Mucosa of stomach (tissue), 1 donor: ENCODE measurements at regions not wholly inside any gene's neighbourhood (a gene's known extent, or its start where the extent isn't known, plus 50 kb on each side); places are given as distances from the start of the nearest gene placed in this dataset.

ENCODE experiments used
- H3K27me3 ChIP-seq: one replicate; pipeline ENCODE4 v1.7.0; 2013; ENCODE audit warnings: mild to moderate bottlenecking, low read length; ENCODE audit not compliant: control insufficient read depth, insufficient read depth
- H3K36me3 ChIP-seq: one replicate; pipeline ENCODE4 v1.7.0; 2013; ENCODE audit warnings: low read length; ENCODE audit not compliant: control insufficient read depth, insufficient read depth
- H3K4me1 ChIP-seq: one replicate; pipeline ENCODE4 v1.7.0; 2013; ENCODE audit warnings: mild to moderate bottlenecking, low read length; ENCODE audit not compliant: control insufficient read depth, insufficient read depth
- H3K4me3 ChIP-seq: one replicate; pipeline ENCODE4 v1.7.0; 2013; ENCODE audit warnings: low read length
- H3K9ac ChIP-seq: one replicate; pipeline ENCODE4 v1.7.0; 2013; ENCODE audit warnings: mild to moderate bottlenecking, low read length, moderate library complexity
- H3K9me3 ChIP-seq: one replicate; pipeline ENCODE4 v1.7.0; 2013; ENCODE audit warnings: mild to moderate bottlenecking, low read length, moderate library complexity; ENCODE audit not compliant: control insufficient read depth
- donor health status: Pancreatic carcinoma.

GRCh38 chr17:33486135-33486885 lies 193.2 kb upstream of the ASIC2 start:
- no peak overlapping the region for H3K4me3 ChIP-seq
- H3K9ac ChIP-seq = no peak overlapping the region
- no peaks in the 10 kb centered on the region for H3K4me1 ChIP-seq
- no peaks in the 10 kb centered on the region for H3K9me3 ChIP-seq
- no peaks in the 10 kb centered on the region for H3K27me3 ChIP-seq
- H3K36me3 ChIP-seq = no peaks in the 10 kb centered on the region

DNA sequence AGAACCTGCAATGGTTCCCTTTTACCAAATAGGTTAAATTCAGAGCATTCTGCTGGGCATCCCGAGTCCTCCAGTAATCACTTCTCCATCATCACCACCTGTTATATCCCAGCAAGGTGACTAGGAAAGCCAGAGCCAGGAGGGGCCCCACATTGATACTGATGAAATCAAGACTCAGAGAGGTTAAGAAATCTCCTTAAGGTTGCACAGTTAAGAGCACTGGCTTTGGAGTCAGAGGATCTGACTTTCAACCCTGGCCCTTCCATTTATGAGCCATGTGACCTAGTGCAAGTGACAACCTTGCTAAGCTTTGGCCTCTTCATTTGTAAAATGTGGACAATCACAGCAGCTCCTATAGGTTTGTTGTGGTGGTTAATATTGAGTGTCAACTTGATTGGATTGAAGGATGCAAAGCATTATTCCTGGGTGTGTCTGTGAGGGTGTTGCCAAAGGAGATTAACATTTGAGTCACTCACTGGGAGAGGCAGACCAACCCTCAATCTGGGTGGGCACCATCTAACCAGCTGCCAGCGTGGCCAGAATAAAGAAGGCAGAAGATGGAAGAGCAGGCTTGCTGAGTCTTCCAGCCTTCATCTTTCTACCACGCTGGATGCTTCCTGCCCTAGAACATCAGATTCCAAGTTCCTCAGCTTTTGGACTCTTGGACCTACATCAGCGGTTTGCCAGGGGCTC lies 194.2 kb upstream of the ASIC2 start:
- Histone ChIP-seq H3K9me3 (no peaks in the 10 kb centered on the region), H3K4me1 (no peaks in the 10 kb centered on the region), H3K36me3 (no peaks in the 10 kb centered on the region), H3K27me3 (no peaks in the 10 kb centered on the region), H3K9ac (no peak overlapping the region), H3K4me3 (no peak overlapping the region)

- H3K36me3 ChIP-seq = no peaks in the 10 kb centered on the region
- no peaks in the 10 kb centered on the region for H3K27me3 ChIP-seq
- no peak overlapping the region for H3K9ac ChIP-seq
- no peak overlapping the region for H3K4me3 ChIP-seq
- no peaks in the 10 kb centered on the region for H3K4me1 ChIP-seq
- no peaks in the 10 kb centered on the region for H3K9me3 ChIP-seq
Observed at GRCh38 chr17:33491871-33492481, 198.9 kb upstream of the ASIC2 start.

DNA sequence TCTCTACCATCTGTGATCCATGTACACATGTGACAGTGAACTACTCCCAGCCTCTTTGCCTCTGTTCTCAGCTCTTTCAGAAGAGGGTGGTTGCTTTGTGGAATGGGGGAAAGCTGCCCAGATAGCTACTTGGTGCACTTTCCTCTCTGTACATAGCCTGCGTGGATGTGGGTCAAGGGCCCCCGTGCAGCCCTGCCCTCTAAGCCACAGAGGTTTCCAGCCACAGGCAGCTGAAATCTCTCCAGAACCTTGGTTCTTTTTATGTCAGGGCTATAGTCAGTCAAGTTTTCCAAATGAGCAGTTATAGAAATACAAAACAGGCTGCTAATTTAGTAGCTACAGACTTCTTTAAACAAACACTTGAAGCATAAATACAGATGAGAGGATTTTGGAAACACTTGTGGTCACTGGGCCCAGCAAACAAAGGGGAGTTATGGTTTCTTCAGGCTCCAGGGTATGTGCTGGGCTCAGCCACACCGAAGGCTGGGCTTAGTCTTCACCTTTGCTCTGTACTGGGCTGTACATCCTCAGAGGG lies 199.7 kb upstream of the ASIC2 start:
- H3K9me3 ChIP-seq = no peaks in the 10 kb centered on the region
- no peaks in the 10 kb centered on the region for H3K4me1 ChIP-seq
- no peaks in the 10 kb centered on the region for H3K36me3 ChIP-seq
- H3K4me3 ChIP-seq = no peak overlapping the region
- no peak overlapping the region for H3K9ac ChIP-seq
- H3K27me3 ChIP-seq = no peaks in the 10 kb centered on the region

DNA sequence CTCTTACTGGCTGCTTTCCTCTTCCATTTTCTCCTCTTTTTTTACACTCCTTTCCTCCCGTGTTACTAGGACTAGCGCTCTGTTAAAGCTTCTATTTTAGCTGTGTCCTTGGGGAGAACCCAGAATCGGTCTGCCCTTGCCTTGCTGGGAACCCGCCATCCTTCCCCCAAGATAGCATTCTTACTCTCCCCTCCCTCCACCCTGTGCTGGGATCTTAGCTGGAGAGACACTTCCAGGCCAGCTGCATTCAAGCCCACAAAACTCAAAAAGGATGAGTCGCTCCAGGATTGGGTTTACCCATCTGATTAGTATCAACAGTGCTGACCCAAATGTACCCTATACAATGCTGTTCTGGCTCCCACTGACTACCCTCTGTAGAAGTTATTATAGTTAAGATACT lies 200.5 kb upstream of the ASIC2 start:
- H3K9ac ChIP-seq = no peak overlapping the region
- H3K27me3 ChIP-seq = no peaks in the 10 kb centered on the region
- H3K4me1 ChIP-seq = no peaks in the 10 kb centered on the region
- H3K4me3 ChIP-seq = no peak overlapping the region
- no peaks in the 10 kb centered on the region for H3K9me3 ChIP-seq
- H3K36me3 ChIP-seq = no peaks in the 10 kb centered on the region

GRCh38 chr17:33494151-33494550 lies 201.1 kb upstream of the ASIC2 start:
- no peak overlapping the region for H3K4me3 ChIP-seq
- no peaks in the 10 kb centered on the region for H3K9me3 ChIP-seq
- H3K36me3 ChIP-seq = no peaks in the 10 kb centered on the region
- no peak overlapping the region for H3K9ac ChIP-seq
- no peaks in the 10 kb centered on the region for H3K4me1 ChIP-seq
- H3K27me3 ChIP-seq = no peaks in the 10 kb centered on the region

DNA sequence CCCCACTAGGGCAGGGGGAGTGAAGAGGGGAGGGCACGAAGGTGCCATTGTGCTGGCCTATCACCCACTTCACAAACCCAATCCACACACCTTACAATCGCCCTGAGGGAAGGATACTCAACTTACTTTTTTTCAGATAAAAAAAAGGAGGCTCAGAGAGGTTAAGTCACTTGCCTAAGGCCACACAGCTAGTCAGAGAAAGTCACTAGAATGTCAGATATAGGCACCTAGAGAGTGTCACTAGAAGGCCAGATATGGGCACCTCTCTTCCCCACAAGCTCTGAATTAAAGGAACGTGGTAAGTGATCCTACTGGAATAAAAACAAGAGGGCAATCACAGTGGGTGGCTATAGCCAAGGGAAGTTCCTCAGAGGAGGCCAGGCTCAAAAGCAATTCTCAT lies 204.5 kb upstream of the ASIC2 start:
- Histone ChIP-seq H3K36me3 (no peaks in the 10 kb centered on the region), H3K9me3 (no peaks in the 10 kb centered on the region), H3K4me1 (no peaks in the 10 kb centered on the region), H3K4me3 (no peak overlapping the region), H3K9ac (no peak overlapping the region), H3K27me3 (no peaks in the 10 kb centered on the region)

GRCh38 chr17:33498069-33498468 lies 205.0 kb upstream of the ASIC2 start:
- Histone ChIP-seq H3K4me1 (no peaks in the 10 kb centered on the region), H3K27me3 (no peaks in the 10 kb centered on the region), H3K9ac (no peak overlapping the region), H3K4me3 (no peak overlapping the region), H3K9me3 (no peaks in the 10 kb centered on the region), H3K36me3 (no peaks in the 10 kb centered on the region)

DNA sequence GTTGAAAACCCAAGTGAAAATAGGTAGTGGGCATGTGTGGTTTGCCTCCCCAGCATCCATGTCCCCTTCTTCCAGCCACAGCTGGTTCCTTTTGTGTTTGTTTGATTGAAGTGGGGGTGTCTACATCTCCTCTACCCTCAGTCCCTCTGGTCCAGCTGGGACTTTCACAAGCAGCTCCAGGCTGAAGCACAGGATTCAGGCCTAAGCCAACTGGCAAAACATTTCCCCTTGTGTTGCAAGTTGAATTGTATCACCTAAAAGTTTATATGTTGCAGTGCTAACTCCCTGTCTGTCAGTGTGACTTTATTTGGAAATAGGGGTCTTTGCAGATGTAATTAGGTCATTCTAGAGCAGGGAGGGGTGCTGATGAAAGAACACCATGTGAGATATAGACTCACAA lies 205.9 kb upstream of the ASIC2 start:
- no peaks in the 10 kb centered on the region for H3K36me3 ChIP-seq
- H3K9me3 ChIP-seq = no peaks in the 10 kb centered on the region
- no peaks in the 10 kb centered on the region for H3K4me1 ChIP-seq
- no peaks in the 10 kb centered on the region for H3K27me3 ChIP-seq
- H3K4me3 ChIP-seq = no peak overlapping the region
- no peak overlapping the region for H3K9ac ChIP-seq

DNA sequence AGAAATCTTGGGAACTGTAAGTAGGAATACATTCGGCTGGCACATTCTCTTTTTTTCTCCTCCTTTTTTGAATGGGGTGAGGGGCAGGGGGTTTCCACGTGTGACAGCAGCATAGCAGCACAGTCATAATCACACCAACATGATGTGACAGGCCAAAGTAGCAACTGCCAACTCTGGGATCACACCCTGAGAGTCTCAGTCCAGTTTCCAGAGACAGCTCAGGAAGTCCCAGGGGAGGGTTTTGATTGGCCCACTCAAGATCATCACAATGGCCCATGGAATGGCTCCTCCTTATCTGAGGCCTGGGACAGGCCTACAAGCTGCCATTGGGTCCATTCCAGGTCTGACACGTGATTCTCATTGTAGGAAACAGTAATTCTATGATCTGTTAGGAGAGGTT lies 207.1 kb upstream of the ASIC2 start:
- no peaks in the 10 kb centered on the region for H3K36me3 ChIP-seq
- no peak overlapping the region for H3K9ac ChIP-seq
- no peaks in the 10 kb centered on the region for H3K4me1 ChIP-seq
- no peaks in the 10 kb centered on the region for H3K27me3 ChIP-seq
- no peaks in the 10 kb centered on the region for H3K9me3 ChIP-seq
- no peak overlapping the region for H3K4me3 ChIP-seq

DNA sequence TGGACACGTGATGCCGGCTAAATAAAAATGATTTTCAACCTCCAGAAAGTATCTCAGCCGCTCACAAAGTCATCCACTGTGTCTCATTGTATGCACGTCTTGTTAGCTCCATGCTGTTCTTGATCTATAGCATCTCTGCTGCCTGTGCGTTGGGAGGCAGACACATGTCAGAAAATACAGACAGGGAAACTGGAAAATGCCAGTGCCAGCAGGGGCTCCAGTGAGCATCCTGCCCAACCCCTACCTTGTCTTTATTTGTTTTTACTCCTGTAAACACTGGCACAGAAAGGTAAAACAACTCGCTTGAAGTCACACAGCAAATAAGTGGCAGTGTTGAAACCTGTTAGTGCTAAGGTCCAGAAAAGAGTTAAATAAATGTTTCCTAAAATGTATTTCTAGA lies 208.1 kb upstream of the ASIC2 start:
- Histone ChIP-seq H3K4me3 (no peak overlapping the region), H3K36me3 (no peaks in the 10 kb centered on the region), H3K9ac (no peak overlapping the region)

GRCh38 chr17:33504571-33504970 lies 211.5 kb upstream of the ASIC2 start:
- H3K36me3 ChIP-seq = no peaks in the 10 kb centered on the region

More for the DNA sequence above, 208.1 kb upstream of the ASIC2 start:
- no peaks in the 10 kb centered on the region for H3K4me1 ChIP-seq
- H3K27me3 ChIP-seq = no peaks in the 10 kb centered on the region
- H3K9me3 ChIP-seq = no peaks in the 10 kb centered on the region

More at GRCh38 chr17:33504571-33504970, 211.5 kb upstream of the ASIC2 start:
- no peaks in the 10 kb centered on the region for H3K4me1 ChIP-seq
- H3K9ac ChIP-seq = no peak overlapping the region
- no peak overlapping the region for H3K4me3 ChIP-seq
- no peaks in the 10 kb centered on the region for H3K27me3 ChIP-seq
- H3K9me3 ChIP-seq = no peaks in the 10 kb centered on the region
